GM06990 (cell line): ENCODE measurements at regions not wholly inside any gene's neighbourhood (a gene's known extent, or its start where the extent isn't known, plus 50 kb on each side); places are given as distances from the start of the nearest gene placed in this dataset.
A peak's percentile ranks its signal among the peaks of the same experiment; 100 is the strongest.

Experiments
- DNase-seq: peaks from one replicate; pipeline ENCODE4 v3.0.0-alpha.2; 2011; ENCODE audit not compliant: insufficient read length; ENCODE audit errors: extremely low read depth
- H3K27me3 ChIP-seq: replicated peaks from 2 replicates; pipeline ENCODE4 v1.6.0; 2011; ENCODE audit warnings: low read length; ENCODE audit not compliant: control insufficient read depth, insufficient read depth
- H3K36me3 ChIP-seq: 2 replicates; pipeline ENCODE4 v1.5.1; 2011; ENCODE audit warnings: low read length; ENCODE audit not compliant: control insufficient read depth, insufficient read depth
- H3K4me3 ChIP-seq: replicated peaks from 2 replicates; pipeline ENCODE4 v1.5.1; 2011; ENCODE audit warnings: low read depth, mild to moderate bottlenecking, control low read depth, low read length
- TF ChIP-seq, protein P1 (sequence below): IDR thresholded peaks from 2 replicates; pipeline ENCODE4 v1.5.1; 2011; ENCODE audit warnings: low read length, control low read depth, mild to moderate bottlenecking, inconsistent platforms; ENCODE audit not compliant: insufficient read depth, poor library complexity, severe bottlenecking

DNA sequence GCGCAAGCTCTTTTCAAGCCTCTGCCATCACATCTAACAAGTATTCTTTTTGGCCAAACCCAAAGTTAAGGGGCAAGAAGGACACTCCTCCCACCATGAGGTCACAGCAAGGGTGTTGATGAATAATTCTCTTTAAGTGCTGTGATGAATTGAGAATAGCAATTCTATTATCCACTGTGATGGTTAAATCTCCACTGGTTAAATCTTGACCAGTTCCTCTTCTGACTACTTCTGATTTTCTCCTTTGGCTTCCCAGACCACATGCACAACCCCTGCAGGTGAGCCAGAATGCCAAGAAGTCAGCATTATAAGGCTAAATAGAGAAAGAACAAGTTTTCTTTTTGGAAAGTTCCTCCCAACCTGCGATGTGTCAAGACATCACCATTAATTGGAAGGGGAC is 90.6 kb upstream of the BCL2L14 start:
- TF ChIP-seq, protein P1, sequence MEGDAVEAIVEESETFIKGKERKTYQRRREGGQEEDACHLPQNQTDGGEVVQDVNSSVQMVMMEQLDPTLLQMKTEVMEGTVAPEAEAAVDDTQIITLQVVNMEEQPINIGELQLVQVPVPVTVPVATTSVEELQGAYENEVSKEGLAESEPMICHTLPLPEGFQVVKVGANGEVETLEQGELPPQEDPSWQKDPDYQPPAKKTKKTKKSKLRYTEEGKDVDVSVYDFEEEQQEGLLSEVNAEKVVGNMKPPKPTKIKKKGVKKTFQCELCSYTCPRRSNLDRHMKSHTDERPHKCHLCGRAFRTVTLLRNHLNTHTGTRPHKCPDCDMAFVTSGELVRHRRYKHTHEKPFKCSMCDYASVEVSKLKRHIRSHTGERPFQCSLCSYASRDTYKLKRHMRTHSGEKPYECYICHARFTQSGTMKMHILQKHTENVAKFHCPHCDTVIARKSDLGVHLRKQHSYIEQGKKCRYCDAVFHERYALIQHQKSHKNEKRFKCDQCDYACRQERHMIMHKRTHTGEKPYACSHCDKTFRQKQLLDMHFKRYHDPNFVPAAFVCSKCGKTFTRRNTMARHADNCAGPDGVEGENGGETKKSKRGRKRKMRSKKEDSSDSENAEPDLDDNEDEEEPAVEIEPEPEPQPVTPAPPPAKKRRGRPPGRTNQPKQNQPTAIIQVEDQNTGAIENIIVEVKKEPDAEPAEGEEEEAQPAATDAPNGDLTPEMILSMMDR, result no peak
- no peaks in the 10 kb centered on the region for H3K27me3 ChIP-seq
- DNase-seq, result no peak
- H3K36me3 ChIP-seq, result no peaks in the 10 kb centered on the region
- no peak overlapping the region for H3K4me3 ChIP-seq

DNA sequence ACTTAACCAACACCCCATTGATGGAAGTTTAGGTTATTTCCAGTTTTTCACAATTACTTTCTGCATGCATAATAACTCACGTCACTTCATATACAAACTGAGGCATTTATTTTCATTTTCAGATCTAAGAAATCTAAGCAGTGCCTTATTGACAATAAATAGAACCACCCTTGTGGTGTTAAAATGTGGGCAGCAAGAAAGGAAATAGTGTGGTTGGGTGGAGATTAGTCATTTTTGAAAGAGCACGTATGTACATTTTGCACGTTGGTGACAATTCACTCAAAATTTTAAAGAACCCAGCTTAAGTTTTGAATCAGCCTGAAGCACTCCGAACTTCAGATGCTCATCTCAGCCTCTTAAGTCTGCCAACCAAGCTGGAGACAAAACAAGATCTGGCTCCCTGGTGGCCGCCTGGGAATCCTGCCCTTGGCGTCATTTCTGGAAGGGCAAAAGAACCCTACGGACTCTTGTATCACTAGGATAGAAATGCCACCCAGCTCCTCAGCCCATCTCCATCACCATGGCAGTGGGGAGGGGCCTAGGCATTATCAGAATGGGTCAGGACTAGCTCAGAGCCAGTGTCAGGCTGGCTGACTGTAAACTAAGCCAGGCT is 89.5 kb upstream of the BCL2L14 start:
- H3K36me3 ChIP-seq, result no peaks in the 10 kb centered on the region
- TF ChIP-seq, protein P1, result no peak
- H3K27me3 ChIP-seq, result no peaks in the 10 kb centered on the region
- DNase-seq, result peak; percentile 80
- H3K4me3 ChIP-seq, result no peak overlapping the region

DNA sequence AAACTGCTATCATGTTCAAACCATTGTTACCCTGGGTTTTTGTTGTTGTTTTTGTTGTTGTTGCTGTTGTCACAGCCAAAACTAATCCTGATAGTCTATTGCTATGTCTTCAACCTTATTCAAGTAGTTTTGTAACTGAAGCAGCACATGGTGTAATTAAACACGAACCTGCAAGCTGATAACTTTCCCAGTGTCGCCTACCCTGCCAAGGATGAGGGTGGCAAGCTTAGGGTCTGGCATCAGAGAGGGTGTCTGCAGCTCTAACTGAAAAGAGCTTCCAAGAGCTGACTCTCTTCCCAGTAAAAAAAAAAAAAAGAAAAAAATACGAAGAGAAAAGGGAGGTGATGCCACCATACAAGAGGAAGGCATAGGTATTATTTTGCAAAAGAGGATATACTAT is 86.3 kb upstream of the BCL2L14 start:
- DNase-seq, result no peak

DNA sequence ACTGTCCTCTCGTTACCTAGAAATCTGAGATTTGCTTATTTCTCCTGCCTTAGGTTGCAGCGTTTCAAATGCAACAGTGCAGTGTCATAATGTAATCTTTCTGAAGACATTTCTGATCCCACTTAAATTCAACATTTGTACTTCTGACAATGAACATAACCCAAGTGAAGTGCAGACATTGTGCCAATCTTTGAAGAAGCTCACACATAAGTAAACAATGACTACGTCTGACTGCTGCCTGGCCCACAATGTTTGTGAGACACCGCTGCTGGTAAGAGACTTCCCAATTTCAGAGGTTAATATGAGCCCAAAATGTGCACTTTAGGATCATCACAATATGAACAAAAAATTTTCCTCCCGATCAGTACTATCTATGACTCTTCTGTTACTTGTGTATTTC is 84.6 kb upstream of the BCL2L14 start:
- no peaks in the 10 kb centered on the region for H3K36me3 ChIP-seq
- no peak for DNase-seq
- TF ChIP-seq, protein P1, result no peak

More for the DNA sequence above, 86.3 kb upstream of the BCL2L14 start:
- H3K27me3 ChIP-seq, result no peaks in the 10 kb centered on the region
- no peaks in the 10 kb centered on the region for H3K36me3 ChIP-seq
- TF ChIP-seq, protein P1, result no peak
- no peak overlapping the region for H3K4me3 ChIP-seq

DNA sequence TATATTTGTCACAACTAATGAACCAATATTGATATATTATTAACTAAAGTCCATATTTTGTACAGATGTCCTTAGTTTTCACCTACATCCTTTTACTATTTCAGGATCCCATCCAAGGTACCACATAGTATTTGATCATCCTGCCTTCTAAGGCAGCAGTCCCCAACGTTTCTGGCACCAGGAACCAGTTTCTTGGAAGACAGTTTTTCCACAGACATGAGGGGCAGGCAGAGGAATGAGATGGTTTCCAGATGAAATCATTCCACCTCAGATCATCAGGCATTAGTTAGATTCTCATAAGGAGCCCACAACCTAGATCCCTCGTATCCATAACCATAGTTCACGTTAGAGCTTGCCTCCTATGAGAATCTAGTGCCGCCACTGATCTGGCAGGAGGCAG is 82.8 kb upstream of the BCL2L14 start:
- DNase-seq, result no peak
- H3K27me3 ChIP-seq, result no peaks in the 10 kb centered on the region
- no peaks in the 10 kb centered on the region for H3K36me3 ChIP-seq
- no peak overlapping the region for H3K4me3 ChIP-seq
- TF ChIP-seq, protein P1, result no peak

More for the DNA sequence above, 84.6 kb upstream of the BCL2L14 start:
- Histone ChIP-seq H3K27me3 (no peaks in the 10 kb centered on the region), H3K4me3 (no peak overlapping the region)

DNA sequence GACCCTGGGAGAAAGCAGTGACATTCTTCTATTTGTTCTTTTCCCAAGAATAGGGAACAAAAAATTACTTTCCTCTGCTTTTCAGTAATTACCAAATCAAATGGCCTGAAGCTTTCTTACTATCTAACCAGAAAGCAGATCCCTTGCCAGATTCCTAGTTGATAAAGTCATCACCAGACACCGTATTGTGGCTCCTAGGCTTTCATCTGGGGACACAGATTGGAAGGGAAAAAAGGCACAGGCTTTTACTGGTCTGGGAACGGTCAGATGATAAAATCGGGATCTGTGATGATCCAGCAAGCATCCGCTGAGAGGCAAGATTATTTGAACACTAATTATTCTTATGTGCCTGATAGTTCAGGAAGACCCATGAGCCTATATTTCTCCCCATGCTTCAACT is 79.1 kb upstream of the BCL2L14 start:
- TF ChIP-seq, protein P1, result no peak
- DNase-seq, result no peak
- no peaks in the 10 kb centered on the region for H3K36me3 ChIP-seq

More for the DNA sequence above, 79.1 kb upstream of the BCL2L14 start:
- no peaks in the 10 kb centered on the region for H3K27me3 ChIP-seq
- no peak overlapping the region for H3K4me3 ChIP-seq
